GM21360 (cell line): ENCODE measurements at regions not wholly inside any gene's neighbourhood (a gene's known extent, or its start where the extent isn't known, plus 50 kb on each side); places are given as distances from the start of the nearest gene placed in this dataset.
"Not testable (repeated sequence)": the region's sequence is repeated elsewhere in the genome, so short reads cannot be mapped to it uniquely, and the experiment has no call there.

Experiments
- ATAC-seq: cut with Tn5 transposase; IDR thresholded peaks from one replicate; pipeline ENCODE4 v1.9.1; 2021; ENCODE audit warnings: mild to moderate bottlenecking, moderate library complexity; ENCODE audit not compliant: unreplicated experiment

DNA sequence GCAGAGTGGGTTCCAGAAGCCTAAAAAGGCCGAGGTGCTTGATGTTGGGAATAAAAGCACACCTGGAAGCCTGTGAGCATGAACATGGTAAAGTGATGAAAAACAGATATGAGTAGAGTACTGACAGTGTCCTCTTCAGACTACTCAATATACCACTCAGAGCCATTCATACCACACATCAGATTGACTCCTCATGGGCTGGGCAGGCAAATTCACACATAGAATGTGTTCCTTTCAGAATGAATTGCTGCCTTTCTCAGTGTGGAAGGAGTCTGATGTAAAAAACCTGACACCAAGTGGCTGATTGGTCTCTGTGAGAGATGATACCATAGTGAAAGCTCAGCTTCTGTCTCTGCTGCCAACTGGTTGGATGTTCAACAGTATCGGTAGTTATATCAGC lies 442.7 kb downstream of the RAPGEF2 start:
- ATAC-seq, result no peak

DNA sequence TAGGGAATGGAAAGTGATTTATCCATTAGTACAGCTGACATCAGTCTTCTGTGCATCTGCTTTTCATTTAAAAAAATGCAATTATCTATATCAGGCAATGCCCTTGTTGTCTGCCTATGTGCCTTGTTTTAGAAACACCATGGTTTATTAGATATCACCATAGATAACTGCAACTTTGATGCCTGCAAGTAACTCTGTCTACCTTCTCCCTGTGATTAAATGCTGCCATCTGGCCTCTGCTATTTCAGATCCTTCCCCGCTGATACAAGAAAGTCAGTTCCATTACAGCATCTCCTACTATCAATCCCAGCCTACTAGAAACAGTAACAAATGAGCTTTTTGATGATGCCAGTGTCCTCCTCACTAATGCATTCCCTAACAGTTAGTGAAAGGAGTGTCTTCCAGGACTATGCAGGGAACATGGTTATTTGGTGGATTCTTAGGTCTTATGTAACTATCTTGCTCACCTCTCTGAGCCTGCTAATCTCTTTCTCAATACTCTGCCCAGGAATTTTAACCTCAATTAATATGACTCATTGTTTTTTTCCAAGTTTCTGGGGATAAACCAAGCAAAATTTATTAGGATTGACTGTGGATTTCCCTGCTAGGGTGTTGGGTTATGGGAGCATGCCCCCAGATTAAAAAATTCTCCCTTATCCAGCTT lies 444.9 kb downstream of the RAPGEF2 start:
- ATAC-seq, result no peak

DNA sequence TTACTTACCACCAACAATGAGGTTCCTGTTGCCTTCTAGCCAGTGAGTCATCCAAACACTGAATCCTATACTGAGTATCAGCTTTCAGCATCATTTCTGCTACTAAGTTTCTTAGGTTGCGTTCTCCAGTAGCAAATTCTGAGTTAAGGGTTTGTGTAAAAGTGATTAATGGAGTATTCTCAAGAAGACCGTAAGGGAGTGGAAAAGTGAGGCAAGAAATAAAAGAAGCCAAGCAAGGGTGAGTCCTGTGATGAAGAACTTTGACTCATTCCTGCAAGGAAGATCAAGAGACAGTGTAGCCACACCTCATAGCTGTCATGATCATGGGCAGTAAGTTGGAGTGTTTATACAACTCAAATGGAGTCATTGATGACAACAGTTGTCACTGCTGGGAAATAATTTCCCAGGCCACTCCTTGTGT lies 446.2 kb downstream of the RAPGEF2 start:
- ATAC-seq, result no peak

DNA sequence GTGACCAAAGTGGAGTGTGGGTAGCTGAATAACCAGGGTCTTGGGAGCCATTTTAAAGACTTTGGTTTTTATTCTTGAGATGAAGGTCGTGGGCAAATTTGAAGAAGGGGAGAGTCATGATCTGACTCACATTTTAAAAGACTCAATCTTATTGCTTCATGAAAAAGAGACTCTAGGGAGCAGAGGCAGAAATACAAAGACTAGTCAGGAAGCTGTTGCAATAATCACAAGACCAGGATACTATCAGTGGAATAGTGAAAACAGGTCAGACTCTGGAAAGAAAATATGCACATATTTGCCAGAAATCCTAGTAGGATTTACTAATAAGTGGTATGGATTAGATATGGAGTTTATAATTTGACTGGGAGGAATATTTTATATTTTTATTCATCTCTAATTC lies 448.4 kb downstream of the RAPGEF2 start:
- no peak for ATAC-seq

DNA sequence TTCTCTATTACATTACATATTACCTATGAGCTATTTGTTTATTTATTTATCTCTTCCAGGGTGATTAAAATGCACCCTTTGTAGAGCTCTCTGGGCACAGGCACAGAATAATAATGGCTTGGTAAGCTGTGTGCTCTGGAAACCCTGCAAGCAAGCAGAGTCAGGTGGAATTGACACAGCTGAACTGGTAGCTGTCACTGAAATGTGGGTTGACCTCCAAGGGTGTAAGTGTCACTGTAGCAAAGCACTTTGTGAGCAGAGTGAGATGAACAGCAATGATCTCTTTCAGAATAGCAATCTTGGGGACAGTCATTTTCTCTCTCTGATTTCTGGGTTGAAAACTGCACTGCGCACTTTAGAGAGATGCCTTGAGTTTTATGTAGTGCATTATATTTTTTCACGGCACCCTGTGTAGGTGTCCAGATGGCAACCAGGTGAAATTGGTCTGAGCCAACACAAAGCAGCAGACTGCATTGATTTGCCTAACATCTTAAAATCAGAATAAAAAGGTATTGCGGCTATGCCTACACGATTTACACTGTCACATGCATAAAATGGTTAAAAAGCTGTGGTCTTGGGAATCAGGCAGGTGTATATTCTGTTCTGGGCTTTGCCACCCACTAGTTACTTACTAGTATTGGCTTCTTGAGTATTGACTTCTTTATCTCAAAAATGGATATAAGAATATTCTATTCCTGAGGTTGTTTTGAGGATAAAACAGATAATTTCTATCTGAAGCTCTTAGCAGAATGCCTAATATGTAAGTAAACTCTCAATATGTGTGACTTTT lies 450.3 kb downstream of the RAPGEF2 start:
- ATAC-seq, result no peak

DNA sequence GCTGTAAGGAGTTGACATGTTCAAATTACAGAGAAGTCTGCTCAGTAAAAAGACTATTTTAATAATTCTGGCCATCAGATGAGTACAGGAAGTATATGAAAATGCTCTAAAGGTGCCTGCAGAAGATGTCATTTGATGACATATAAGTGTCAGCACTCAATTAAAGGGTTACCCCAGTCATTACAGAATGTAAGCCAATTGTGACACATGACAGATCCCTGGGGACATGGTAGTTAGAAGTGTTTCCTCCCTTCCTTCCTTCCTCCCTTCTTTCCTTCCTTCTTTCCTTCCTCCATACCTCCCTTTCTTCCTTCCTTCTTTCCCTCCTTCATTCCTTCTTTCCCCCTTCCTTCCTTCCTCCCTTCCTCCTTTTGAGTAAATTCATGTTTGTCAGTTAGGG lies 453.0 kb downstream of the RAPGEF2 start:
- ATAC-seq, result no peak

DNA sequence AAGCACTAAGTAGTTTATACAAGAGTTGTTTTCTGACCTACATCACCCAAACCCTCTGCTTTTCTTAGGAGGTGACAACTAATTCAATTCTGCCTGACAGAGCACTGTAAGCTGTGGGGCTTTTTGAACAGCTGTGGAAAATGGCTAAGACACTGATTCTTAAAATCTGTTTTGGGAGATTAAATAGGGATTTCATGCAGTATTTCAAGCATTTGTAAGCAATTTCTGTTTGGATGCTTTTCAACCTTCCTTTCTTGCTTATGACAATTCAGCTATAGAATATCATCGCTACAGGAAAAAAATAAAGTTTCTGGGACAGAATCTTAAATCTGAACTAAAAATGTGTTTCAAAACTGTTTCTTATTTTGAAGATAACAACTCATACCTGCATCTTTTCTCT lies 459.5 kb downstream of the RAPGEF2 start:
- ATAC-seq, result no peak

DNA sequence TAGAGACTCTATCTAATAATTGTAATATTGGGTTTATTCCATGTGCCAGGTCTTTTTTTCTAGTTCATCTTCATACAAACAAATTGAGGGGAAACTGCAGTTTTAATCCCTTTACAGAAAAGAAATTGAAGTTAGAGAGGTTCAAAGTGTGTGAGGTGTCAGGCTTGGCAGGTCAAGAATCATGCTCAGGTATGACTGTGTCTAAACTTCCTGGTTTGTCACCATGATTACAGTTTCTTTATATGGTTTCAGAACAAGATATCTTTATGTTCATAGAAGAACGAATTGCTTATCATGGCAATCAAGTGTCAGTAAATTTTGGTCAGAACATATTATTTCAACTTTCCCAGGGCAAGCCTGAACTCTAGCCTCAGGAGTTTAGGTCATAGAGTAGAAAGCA lies 460.4 kb downstream of the RAPGEF2 start:
- no peak for ATAC-seq

DNA sequence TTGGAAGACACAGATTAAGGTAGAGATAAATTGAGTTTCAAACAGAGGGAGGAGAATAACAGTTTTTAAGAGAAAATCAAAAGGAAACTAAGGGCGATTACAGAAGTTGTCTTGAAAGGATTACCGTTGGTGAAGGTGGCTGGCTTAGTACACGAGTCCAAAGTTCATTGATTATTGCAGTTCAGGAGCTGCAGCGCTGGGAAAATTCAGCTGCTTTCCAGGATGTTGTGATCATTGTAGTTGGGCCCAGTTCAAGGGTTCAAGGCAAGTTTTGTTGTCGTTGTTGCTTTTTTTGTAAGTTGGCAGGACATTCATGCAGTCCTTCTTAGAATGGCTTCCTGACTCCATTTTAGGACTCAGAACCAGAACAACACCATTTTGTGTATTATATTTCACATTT lies 461.7 kb downstream of the RAPGEF2 start:
- ATAC-seq, result no peak

DNA sequence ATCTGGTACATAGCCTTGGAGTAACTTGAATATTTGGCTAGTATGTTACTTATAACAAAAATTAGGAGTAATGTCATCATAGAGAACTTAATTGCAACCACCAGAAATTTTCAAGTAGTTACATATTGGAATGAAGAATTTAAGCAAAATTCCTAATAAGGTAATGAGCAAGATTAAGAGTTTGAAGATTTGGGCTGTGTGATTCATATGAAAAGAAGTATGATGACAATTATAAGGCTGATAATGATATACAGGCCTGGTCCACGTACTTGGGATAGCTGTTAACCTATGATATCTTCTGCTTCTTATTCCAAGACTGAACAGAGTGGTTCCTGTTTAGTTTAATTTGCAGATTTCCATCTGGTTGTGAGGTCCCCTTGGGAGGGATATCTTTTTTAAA lies 463.9 kb downstream of the RAPGEF2 start:
- no peak for ATAC-seq

DNA sequence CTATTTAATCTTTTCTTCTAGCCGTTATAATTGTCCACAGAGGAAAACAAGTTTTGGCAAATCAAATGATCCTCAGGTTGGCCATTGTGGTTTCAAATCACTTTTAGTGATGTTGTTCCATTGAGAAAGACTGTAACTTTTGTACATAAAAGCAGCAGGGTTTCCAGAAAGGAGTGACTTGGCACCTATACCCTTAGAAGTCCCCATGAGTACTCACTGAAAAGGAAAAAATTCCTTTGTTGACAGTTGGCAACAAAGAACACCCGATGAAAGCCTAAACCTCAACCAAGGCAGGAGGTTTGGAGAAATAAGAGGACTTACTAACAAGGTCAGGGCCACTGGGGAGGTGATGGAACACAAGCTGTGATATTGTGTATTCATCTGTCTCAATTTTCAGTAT lies 474.4 kb downstream of the RAPGEF2 start:
- no peak for ATAC-seq

DNA sequence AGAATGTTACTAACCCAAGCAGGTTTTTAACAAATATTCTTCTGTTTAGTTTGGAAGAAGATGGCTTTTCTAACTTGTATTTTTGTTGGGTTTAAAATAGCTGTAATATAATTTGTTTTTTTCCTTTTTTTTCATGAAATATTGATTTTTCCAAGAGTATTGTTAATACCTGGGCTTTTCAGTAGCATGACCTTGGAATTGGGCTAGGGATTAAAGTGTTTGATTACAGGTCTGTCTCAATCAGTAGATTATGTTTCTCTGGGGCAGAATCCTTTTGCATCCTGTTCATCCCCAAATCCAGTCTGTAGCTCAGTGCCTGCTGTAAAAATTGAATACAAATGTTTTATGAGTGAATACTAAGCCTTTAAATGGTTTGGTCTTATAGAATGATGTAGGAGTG lies 479.8 kb downstream of the RAPGEF2 start:
- ATAC-seq, result no peak

DNA sequence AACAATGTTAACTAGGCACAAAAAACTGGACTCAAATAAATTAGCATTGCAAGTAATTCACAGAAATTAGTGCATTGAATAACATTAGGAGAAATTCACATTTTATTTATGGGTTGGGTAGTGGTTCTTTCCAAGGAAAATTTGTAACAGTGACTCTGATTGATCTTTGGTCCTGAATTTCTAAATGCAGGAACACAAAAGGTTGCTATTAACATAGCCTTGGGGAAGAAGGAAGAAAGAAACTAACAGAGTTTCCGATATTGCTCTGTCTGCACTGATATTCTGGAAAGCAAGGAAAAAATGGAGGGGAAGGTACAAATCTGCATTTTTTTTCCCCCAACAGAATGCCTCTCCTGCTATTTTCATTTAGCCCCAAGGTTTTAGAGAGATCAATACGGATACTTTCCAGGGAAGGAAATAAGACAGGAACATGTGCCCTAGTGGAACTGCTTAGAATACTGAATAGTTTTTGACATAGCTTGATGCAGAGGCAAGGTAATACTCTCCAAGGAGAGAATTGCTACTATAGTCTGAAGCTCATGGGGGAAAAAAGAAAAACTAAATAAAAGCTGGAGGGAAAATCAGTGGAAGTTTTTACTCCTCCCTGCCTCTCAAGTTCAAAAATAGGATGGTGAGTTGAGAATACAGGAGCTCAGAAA lies 490.1 kb downstream of the RAPGEF2 start:
- no peak for ATAC-seq

DNA sequence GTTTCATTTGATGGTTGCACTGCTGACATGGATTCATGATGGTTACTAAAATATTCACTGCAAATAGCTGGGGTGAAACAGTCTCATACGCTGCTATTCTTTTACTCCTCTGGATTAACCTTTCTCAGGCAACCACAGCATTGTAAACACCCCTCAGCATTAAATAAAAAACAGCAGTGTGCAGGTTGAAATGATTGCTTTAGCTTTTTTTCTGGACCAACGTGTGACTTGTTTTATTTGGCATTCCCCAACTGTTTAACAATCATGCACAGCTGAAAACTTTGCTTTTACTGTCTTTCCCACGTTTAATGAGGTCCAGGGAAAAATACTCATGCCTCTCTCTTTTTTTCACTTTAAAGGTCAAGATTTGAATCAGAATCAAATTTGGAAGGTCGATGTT lies 490.8 kb downstream of the RAPGEF2 start:
- no peak for ATAC-seq

DNA sequence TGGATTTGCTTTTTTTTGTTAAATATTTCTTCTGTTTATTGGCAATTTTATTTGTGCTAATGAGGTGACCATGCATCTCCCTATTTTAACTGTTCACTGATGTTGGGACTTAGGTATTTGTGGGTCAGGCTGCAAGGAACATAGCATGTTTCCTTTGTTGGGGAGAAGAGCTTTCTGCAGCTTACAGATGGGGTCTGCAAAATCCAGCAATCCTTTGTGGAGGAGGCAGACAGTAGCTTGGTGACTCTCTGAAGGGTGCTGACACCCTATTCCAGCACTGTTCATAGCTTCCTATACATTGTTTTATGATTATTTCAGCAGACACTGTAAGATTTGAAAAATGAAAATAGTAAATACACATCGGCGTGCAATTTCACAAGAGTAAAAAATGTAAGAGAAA lies 491.7 kb downstream of the RAPGEF2 start:
- no peak for ATAC-seq

DNA sequence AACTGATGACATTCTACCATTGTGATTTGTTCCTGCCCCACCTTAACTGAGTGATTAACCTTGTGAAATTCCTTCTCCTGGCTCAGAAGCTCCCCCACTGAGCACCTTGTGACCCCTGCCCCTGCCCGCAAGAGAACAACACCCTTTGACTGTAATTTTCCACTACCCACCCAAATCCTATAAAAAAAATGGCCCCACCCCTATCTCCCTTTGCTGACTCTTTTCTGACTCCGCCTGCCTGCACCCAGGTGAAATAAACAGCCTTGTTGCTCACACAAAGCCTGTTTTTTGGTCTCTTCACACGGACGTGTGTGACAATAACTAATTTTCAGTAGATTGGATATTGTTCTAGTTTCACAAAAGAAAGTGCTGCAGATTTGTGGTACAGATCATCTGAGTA lies 492.2 kb downstream of the RAPGEF2 start:
- not testable (repeated sequence) for ATAC-seq

DNA sequence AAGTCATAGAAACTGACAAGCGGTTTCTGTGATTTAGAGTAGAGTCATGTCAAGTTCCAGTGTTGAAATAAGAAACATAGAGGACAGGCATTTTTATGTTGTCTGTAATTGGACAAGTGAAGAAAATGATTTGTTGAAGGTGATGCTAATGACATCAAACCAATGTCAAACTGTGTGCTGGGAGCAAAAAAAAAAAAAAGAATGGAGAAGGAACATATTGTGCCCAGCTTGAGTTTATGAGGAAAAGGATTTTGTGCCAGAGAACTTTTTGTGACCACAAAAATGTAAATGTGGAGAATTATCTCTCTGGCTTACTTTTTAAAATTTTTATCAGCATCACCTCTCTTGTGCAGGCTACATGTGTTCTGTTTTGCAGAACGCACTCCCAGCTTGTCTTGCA lies 495.7 kb downstream of the RAPGEF2 start:
- ATAC-seq, result no peak

DNA sequence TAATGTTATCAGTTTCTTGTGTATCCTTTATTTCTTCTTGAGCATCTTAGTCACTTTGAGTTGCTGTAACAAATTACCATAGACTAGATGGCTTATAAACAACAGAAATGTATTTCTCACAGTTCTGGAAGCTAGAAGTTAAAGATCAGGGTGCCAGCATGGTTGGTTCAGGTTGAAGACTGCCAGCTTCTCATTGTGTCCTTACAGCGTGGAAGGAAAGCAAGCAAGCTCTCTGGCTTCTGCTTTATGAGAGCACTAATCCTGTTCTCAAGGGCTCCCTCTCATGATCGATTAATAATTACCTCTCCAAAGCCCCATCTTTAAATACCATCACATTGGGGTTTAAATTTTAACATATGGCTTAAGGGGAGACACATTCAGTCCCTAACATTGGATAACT lies 497.2 kb downstream of the RAPGEF2 start:
- no peak for ATAC-seq

DNA sequence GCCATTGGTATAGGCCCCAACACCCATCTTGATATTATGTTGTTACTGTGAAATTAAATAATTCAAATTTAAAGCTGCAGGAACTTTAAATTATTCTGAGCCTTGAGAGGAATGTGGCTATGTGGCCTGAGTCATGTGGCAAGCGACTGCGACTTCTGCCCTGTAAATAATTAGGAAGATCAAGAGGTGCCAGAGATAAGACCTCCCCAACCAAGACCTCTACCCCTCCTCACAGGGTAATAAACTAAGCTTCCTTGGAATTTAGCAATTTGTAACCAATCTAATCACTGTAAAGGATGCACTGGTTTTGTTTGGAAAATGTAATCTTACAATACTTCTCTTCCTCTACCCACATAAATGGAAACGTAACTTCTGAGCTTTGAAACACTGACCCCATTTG lies 501.9 kb downstream of the RAPGEF2 start:
- no peak for ATAC-seq

DNA sequence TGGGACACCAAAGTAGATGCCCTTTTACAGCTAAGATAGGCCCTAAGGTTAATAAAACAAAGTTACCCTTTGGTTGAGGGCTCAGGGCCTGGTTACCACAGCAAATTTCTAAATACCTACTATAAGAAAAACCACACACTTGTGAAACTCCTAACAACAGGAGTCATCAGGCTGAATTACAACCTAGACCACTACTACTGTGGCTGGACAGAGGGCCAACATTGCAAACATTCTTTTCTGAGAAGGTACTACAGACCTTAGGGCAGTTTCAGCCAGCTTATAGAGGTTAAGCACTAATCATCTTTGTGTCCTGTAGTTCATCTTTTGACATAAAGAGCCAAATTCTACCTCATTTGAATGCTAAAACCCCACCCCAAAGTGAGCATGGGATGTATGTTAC lies 504.0 kb downstream of the RAPGEF2 start:
- no peak for ATAC-seq

DNA sequence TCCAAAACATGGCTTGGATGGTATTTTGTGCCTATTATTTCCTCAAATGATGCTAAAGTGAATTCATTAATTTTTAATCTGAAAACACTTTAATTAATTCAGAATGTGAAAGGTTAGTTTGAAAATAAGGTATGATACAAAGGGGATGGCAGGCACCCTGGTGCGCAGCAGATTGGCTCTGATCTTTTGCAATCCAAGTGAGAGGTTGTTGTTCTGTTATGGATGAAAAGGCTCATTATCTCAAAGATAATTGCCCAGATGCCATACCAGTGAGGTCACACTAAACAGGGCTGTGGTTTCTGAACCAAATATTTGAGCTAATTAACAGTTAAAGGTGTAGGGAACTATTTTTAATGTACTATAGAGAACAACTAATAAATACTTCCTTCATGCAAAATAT lies 504.9 kb downstream of the RAPGEF2 start:
- no peak for ATAC-seq

DNA sequence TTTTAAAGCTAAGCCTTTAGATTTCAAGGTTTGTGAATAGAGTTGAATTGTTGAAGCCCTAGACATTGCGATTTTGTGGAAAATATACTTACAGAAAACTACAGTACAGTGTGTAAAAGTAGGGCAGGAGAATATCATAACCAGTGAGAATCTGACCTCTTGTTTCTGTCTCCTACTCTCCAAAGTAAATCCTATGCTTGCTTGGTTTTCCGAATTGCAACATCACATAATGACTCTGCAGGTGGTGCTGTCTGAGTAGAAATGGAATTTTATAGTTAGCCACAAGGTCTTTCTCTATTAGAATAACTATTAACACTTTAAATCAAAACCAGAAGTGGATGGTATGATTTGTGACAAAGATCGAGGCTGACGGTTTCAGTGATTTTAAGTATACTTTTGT lies 505.6 kb downstream of the RAPGEF2 start:
- ATAC-seq, result no peak
